Testis (tissue), 2 donors: ENCODE measurements at regions not wholly inside any gene's neighbourhood (a gene's known extent, or its start where the extent isn't known, plus 50 kb on each side); places are given as distances from the start of the nearest gene placed in this dataset.
A peak's percentile ranks its signal among the peaks of the same experiment; 100 is the strongest.

Source experiments
- DNase-seq: peaks from one replicate; pipeline ENCODE4 v3.0.0-alpha.2; 2019
- H3K27ac ChIP-seq, 2 donors: fragments of 200-600 bp; sonication (generic); one replicate each; pipeline ENCODE4 v1.5.1; 2019
- H3K27me3 ChIP-seq: fragments of 200-600 bp; sonication (generic); one replicate; pipeline ENCODE4 v1.5.1; 2019
- H3K36me3 ChIP-seq: fragments of 200-600 bp; sonication (generic); one replicate; pipeline ENCODE4 v1.5.1; 2017; ENCODE audit warnings: low read depth; ENCODE audit errors: missing control alignments
- H3K4me1 ChIP-seq: fragments of 200-600 bp; sonication (generic); one replicate; pipeline ENCODE4 v1.5.1; 2019
- H3K4me3 ChIP-seq, 2 donors: fragments of 200-600 bp; sonication (generic); one replicate each; pipeline ENCODE4 v1.5.1; 2017 to 2019
- H3K9me3 ChIP-seq: fragments of 200-600 bp; sonication (generic); one replicate; pipeline ENCODE4 v1.5.1; 2017
- POLR2A ChIP-seq: fragments of 450-650 bp; IDR thresholded peaks from one replicate; pipeline ENCODE4 v1.6.1; 2017; ENCODE audit warnings: antibody characterized with exemption, mild to moderate bottlenecking, moderate library complexity
- WGBS, 2 donors: methylation state at CpG; one replicate each; pipeline ENCODE4 v1.1.5; 2018; 5-methylcytosine and 5-hydroxymethylcytosine counted together
- intact Hi-C: fragments of 100-400 bp; cut with DNase I; formaldehyde crosslinking; loops from one replicate; pipeline ENCODE4 v1.15.1; 2023; ENCODE audit warnings: low total_unique reads
- TF ChIP-seq, protein P1 (sequence below), 3 experiments: fragments of 450-650 bp in 2 of 3; fragments of 200-600 bp in 1 of 3; sonication (generic) in 1 of 3; IDR thresholded peaks; one replicate each; pipeline ENCODE4 v1.5.1; 2016 to 2019; ENCODE audit warnings: antibody characterized with exemption in 3 of 3, mild to moderate bottlenecking in 2 of 3, moderate library complexity in 1 of 3

DNA sequence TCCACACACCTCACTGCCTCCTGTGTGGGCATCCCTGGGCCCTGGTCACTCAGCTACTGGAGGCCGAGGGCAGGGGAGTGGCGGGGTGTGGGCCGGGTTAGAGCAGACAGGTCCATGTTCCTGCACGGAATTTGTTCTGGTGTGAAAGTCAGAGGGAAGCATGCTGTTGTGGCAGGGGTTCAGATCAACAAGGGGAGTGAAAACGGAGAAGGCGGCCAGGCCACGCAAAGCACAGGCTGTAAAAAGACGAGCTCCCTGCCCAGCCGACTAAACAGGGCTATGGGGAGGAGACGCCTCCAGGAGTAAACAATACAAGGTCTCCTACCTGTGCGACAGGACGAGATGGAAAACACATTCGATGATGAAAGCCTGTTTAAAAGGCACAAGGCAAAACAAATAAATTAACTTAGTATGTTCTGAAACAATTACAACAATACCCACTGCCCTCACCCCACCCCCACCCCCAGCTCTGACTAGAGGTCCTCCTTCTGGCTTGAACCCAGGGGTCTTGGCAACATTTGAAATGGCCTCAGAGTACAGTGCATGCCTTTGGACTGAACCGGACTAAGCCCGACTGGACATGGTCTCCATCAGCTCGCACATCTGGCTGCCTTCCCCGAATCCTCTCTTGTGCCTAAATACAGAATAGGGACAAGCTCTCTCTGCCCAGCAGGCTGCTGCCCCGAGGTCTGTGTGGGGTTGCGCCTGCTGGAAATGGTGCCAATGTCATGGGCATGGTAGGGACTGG is 274.9 kb upstream of the DIO3 start:
- DNase-seq = peak; percentile 74
- H3K4me1 ChIP-seq = peaks cover 8% of the 10 kb centered on the region
- H3K4me3 ChIP-seq = no peak overlapping the region
- intact Hi-C loops = no loop called here
- WGBS, 2 donors = 58 to 63% methylated on average over 18 to 19 of the region's 19 CpGs
- no peak for TF ChIP-seq POLR2A
- TF ChIP-seq, protein P1, sequence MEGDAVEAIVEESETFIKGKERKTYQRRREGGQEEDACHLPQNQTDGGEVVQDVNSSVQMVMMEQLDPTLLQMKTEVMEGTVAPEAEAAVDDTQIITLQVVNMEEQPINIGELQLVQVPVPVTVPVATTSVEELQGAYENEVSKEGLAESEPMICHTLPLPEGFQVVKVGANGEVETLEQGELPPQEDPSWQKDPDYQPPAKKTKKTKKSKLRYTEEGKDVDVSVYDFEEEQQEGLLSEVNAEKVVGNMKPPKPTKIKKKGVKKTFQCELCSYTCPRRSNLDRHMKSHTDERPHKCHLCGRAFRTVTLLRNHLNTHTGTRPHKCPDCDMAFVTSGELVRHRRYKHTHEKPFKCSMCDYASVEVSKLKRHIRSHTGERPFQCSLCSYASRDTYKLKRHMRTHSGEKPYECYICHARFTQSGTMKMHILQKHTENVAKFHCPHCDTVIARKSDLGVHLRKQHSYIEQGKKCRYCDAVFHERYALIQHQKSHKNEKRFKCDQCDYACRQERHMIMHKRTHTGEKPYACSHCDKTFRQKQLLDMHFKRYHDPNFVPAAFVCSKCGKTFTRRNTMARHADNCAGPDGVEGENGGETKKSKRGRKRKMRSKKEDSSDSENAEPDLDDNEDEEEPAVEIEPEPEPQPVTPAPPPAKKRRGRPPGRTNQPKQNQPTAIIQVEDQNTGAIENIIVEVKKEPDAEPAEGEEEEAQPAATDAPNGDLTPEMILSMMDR (IDR thresholded peaks at IDR 0.05) = no peak
- peak overlapping the region; percentile 11 to 45 for H3K27ac ChIP-seq
- H3K27me3 ChIP-seq = no peaks in the 10 kb centered on the region
- no peaks in the 10 kb centered on the region for H3K9me3 ChIP-seq
- H3K36me3 ChIP-seq = no peaks in the 10 kb centered on the region

DNA sequence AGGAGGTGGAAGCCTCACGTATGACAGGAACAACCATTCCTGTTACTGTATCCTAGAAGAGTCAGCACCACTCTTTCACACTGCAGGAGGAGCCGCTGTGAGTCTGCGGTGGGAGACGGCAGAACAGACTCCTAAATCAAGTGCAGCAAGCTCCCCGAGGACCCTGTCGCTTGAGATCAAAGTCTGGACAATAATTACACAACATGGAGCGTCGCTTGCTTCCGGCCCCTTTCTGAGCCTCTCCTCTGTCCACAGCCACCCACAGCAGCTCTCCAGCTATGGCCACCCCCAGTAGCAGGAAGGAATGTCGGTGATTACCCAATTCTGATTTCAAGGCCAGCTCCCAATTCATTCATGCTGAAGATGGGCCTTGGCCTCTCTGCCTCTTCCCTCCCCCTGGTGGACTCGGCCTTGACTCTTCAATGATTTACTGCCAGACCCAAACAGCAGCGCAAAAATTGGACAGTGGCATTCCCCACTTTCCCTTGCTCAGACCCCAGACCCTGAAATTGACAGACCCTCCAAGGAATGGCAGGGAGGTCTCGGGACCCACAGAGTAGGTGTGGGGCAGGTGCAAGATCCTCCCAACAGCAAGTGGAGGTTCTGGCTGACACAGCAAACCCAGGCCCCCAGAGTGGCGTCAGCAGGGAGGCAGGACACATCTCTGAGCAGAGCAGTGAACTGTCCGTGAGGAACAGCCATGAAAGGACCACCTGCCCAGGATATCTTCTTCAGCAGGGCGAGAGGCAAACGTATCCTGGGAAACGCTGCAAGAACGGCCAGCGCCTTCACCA is 272.7 kb upstream of the DIO3 start:
- Histone ChIP-seq H3K36me3 (no peaks in the 10 kb centered on the region), H3K27me3 (no peaks in the 10 kb centered on the region), H3K9me3 (no peaks in the 10 kb centered on the region), H3K4me3 (no peak overlapping the region), H3K27ac (no peak overlapping the region), H3K4me1 (peaks cover 8% of the 10 kb centered on the region)
- intact Hi-C loops = no loop called here
- 63 to 68% methylated on average over 13 to 20 of the region's 20 CpGs for WGBS, 2 donors
- no peak for TF ChIP-seq POLR2A
- TF ChIP-seq, protein P1 (IDR thresholded peaks at IDR 0.05) = no peak
- DNase-seq = peak; percentile 16

DNA sequence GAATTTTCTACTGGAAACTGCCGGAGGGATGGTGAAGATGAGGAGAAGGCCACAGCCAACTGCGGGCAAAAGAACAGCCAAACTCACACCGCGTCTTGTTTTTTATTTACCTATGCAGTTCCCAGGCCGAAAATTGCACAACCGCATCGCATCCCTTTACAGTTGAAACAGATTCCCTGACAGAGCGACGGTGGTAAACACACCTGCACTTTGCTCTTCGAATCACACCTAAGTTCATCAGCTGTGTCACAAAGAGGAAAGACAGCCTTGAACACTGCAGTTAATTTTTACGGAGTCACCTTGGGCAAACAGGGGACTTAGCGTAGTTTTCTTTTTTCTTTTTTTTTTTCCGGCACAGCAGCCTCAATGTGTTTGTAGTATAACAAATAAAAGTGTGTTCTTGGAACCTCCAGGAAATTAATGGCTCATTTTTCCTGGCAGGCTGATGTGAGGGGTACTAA is 272.0 kb upstream of the DIO3 start:
- H3K4me3 ChIP-seq = no peak overlapping the region
- WGBS, 2 donors = 89 to 94% methylated on average over 13 of the region's 13 CpGs
- H3K27me3 ChIP-seq = no peaks in the 10 kb centered on the region
- peaks cover 8% of the 10 kb centered on the region for H3K4me1 ChIP-seq
- DNase-seq = no peak
- intact Hi-C loops = no loop called here
- TF ChIP-seq, protein P1 (IDR thresholded peaks at IDR 0.05) = no peak
- no peak for TF ChIP-seq POLR2A
- H3K36me3 ChIP-seq = no peaks in the 10 kb centered on the region
- H3K9me3 ChIP-seq = no peaks in the 10 kb centered on the region
- H3K27ac ChIP-seq = no peak overlapping the region

DNA sequence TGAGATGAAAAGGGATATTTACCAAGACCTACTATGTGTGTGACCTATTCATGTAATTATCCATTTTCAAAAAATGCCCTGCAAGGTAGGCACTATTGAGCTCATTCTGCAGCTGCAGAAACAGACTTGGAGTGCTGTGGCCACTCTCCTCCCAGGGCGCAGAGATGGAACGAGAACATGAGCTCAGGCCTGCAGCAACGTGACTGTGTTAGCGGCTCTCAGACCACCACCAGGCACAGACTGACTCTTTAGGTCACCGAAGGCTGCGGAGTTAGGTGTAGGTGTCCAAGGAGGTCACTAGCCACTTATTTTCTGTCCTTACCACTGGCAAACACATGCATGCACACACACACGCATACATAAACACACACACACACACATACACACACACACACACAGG is 271.4 kb upstream of the DIO3 start:
- no peaks in the 10 kb centered on the region for H3K9me3 ChIP-seq
- WGBS, 2 donors = 89 to 92% methylated on average over 7 of the region's 7 CpGs
- no peaks in the 10 kb centered on the region for H3K27me3 ChIP-seq
- H3K27ac ChIP-seq = no peak overlapping the region
- TF ChIP-seq, protein P1 (IDR thresholded peaks at IDR 0.05) = no peak
- TF ChIP-seq POLR2A = no peak
- H3K36me3 ChIP-seq = no peaks in the 10 kb centered on the region
- no peak for DNase-seq
- intact Hi-C loops = no loop called here
- H3K4me3 ChIP-seq = no peak overlapping the region
- H3K4me1 ChIP-seq = peaks cover 8% of the 10 kb centered on the region
